OCI-LY7 (cell line): ENCODE measurements at regions not wholly inside any gene's neighbourhood (a gene's known extent, or its start where the extent isn't known, plus 50 kb on each side); places are given as distances from the start of the nearest gene placed in this dataset.

ENCODE experiments used
- CTCF ChIP-seq: fragments of 200-600 bp; sonication (generic); conservative IDR thresholded peaks from 2 replicates; pipeline ENCODE4 v1.5.1; 2014; ENCODE audit warnings: mild to moderate bottlenecking, antibody characterized with exemption, low read length, moderate library complexity, mixed read lengths
- EZH2phosphoT487 ChIP-seq: fragments of 200-600 bp; sonication (generic); IDR thresholded peaks from 2 replicates; pipeline ENCODE4 v1.6.1; 2018; ENCODE audit warnings: low read depth, borderline replicate concordance, mild to moderate bottlenecking, mixed run types, antibody characterized with exemption, low read length, moderate library complexity, mixed read lengths

GRCh38 chr2:15798701-15799431 lies 141.5 kb upstream of the MYCN start:
- TF ChIP-seq CTCF (no peak), EZH2phosphoT487 (no peak)
